ENCODE measurements at regions not wholly inside any gene's neighbourhood (a gene's known extent, or its start where the extent isn't known, plus 50 kb on each side); places are given as distances from the start of the nearest gene placed in this dataset.

DNA sequence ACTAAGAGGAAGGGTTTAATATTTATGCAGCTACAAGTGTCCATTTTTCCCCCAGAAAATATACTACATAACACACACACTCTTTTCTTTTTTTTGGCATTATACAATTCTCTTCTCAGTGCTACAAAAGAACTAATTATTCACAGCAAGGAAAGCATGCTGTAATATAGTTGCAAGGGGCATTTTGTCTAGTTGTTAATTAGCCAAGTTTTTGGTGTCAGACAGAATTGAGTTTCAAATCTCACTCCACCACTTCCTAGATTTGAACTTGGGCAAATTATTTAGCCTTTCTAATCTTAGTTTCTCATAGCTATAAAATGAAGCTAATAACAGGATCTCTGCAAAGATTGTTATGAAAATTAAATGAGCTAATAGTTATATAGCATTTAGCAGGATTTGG is 60.0 kb upstream of the VTCN1 start:
- Histone ChIP-seq H3K27me3 (no peaks in the 10 kb centered on the region), H3K4me1 (no peaks in the 10 kb centered on the region), H3K27ac (no peak overlapping the region), H3K9me3 (no peaks in the 10 kb centered on the region), H3K4me3 (no peak overlapping the region), H3K36me3 (no peaks in the 10 kb centered on the region)
- no peak for DNase-seq
- TF ChIP-seq, protein P1, sequence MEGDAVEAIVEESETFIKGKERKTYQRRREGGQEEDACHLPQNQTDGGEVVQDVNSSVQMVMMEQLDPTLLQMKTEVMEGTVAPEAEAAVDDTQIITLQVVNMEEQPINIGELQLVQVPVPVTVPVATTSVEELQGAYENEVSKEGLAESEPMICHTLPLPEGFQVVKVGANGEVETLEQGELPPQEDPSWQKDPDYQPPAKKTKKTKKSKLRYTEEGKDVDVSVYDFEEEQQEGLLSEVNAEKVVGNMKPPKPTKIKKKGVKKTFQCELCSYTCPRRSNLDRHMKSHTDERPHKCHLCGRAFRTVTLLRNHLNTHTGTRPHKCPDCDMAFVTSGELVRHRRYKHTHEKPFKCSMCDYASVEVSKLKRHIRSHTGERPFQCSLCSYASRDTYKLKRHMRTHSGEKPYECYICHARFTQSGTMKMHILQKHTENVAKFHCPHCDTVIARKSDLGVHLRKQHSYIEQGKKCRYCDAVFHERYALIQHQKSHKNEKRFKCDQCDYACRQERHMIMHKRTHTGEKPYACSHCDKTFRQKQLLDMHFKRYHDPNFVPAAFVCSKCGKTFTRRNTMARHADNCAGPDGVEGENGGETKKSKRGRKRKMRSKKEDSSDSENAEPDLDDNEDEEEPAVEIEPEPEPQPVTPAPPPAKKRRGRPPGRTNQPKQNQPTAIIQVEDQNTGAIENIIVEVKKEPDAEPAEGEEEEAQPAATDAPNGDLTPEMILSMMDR (IDR thresholded peaks at IDR 0.05) = no peak
- no peak for TF ChIP-seq POLR2A (IDR thresholded peaks at IDR 0.05)

DNA sequence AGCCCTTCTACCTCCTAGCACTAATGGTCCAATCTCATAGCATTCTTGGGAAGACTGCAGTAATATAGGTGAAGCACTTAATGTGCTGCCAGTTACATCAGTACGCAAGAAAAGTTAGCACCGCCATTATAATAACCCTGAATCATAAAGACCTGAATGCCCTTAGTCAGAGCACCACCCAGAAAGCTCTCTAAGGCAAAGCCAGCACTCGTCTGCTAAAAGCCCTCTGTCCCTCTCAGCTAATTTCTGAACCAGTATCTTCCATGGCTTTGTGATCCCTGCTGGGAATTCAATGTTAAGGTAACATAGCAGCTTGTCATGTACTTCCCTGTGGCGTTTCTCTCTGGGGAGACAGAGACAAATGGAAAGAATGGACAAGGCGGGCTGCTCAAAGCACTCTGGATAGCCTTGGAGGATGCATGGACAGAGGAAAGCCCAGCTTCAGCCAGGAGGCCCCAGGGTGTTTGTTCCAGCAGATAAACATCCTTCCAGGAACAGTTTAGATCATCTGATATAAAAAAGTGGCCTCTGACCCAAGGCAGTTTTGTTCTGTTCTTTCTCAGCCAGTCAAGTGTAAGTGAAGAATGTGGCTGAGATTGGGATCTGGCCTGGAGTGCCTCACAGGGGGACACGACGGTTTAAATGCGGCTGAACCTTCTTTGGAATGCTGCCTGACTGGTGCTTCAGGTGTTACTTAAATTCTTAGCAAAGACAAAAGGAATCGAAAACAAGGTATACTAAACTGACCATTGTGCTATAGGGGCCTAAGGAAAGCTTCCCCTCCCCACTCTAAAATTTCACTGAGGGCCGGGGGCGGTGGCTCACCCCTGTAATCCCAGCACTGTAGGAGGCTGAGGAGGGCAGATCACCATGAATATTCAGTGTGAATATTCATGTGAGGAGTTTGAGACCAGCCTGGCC is 58.1 kb upstream of the VTCN1 start:
- no peak for DNase-seq
- Histone ChIP-seq H3K4me1 (no peaks in the 10 kb centered on the region), H3K4me3 (no peak overlapping the region), H3K9me3 (no peaks in the 10 kb centered on the region), H3K27ac (no peak overlapping the region), H3K27me3 (no peaks in the 10 kb centered on the region), H3K36me3 (no peaks in the 10 kb centered on the region)
- no peak for TF ChIP-seq POLR2A (IDR thresholded peaks at IDR 0.05)
- TF ChIP-seq, protein P1 (IDR thresholded peaks at IDR 0.05) = no peak

DNA sequence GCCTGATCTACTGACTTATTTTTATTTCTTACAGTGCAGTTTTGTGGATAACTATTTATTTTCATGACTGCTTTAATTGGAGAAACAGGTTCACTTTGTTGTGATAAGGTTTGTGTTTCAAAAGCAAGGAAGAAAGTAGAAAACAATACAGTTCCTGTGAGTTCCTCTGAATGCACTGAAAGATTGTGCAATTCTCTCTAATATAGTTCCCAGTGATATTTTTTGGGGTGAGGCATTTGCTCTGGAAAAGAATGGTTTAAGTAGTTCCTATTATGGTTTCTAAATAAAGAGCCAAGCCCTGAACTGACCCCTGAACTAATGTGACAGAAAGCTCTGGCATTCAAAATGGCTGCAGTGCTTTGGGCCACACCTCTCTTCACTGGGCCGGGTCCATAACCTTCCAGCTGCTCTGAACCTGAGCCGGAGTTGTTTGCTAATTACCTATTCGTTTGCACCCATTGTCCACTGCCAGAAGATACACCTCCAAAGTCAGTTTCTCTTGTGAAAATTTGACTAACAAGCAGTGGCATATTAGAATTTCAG is 56.6 kb upstream of the VTCN1 start:
- H3K27me3 ChIP-seq = no peaks in the 10 kb centered on the region
- DNase-seq = no peak
- no peaks in the 10 kb centered on the region for H3K9me3 ChIP-seq
- no peaks in the 10 kb centered on the region for H3K4me1 ChIP-seq
- no peak overlapping the region for H3K27ac ChIP-seq
- H3K36me3 ChIP-seq = no peaks in the 10 kb centered on the region
- no peak overlapping the region for H3K4me3 ChIP-seq
- TF ChIP-seq, protein P1 (IDR thresholded peaks at IDR 0.05) = no peak
- no peak for TF ChIP-seq POLR2A (IDR thresholded peaks at IDR 0.05)

DNA sequence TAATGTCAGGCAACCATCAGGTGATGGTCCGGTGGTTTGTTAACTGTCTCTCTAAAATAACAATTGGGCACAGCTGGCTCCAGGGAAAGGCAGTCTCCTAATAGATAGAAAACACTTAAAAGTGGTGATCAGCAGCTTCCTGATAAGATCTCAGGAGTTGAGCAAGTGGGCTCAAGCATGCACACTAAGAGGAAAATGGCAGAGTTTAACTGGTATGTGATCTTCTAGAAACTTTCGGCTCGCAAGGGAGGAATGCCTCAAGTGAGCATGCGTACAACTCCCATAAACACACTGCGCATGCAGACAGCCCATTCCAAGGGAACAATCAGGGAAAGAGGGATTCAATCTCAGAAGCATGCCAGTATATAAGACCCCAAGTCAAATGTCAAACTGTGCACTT is 52.2 kb upstream of the VTCN1 start:
- no peak overlapping the region for H3K27ac ChIP-seq
- no peaks in the 10 kb centered on the region for H3K27me3 ChIP-seq
- H3K4me3 ChIP-seq = no peak overlapping the region
- H3K36me3 ChIP-seq = no peaks in the 10 kb centered on the region
- no peaks in the 10 kb centered on the region for H3K4me1 ChIP-seq
- TF ChIP-seq POLR2A (IDR thresholded peaks at IDR 0.05) = no peak
- TF ChIP-seq, protein P1 (IDR thresholded peaks at IDR 0.05) = no peak
- DNase-seq = no peak
- H3K9me3 ChIP-seq = peaks cover 0 to 5% (median 0%) of the 10 kb centered on the region in 4 donors

DNA sequence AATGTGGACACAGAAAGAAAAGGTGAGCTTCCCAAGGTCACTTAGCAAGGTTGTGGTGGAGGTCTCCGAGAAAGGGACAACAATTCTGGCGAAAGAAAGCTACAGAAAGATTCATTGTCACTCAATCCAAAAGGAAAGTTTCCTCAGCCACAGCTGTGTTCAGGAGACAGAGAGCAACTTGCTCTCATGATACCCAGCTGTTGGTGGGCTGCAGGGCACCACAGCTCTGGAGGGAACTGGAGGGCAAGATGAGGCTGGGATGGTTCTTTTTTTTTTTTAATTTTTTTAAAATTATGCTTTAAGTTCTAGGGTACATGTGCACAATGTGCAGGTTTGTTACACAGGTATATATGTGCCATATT is 50.7 kb upstream of the VTCN1 start:
- H3K27me3 ChIP-seq = no peaks in the 10 kb centered on the region
- no peak overlapping the region for H3K4me3 ChIP-seq
- no peak for DNase-seq
- H3K27ac ChIP-seq = no peak overlapping the region
- H3K9me3 ChIP-seq = peaks cover 0 to 5% (median 0%) of the 10 kb centered on the region in 4 donors
- H3K4me1 ChIP-seq = no peaks in the 10 kb centered on the region
- TF ChIP-seq POLR2A (IDR thresholded peaks at IDR 0.05) = no peak
- TF ChIP-seq, protein P1 (IDR thresholded peaks at IDR 0.05) = no peak
- no peaks in the 10 kb centered on the region for H3K36me3 ChIP-seq
